ENCODE measurements at regions not wholly inside any gene's neighbourhood (a gene's known extent, or its start where the extent isn't known, plus 50 kb on each side); places are given as distances from the start of the nearest gene placed in this dataset.
A peak's percentile ranks its signal among the peaks of the same experiment; 100 is the strongest.

DNA sequence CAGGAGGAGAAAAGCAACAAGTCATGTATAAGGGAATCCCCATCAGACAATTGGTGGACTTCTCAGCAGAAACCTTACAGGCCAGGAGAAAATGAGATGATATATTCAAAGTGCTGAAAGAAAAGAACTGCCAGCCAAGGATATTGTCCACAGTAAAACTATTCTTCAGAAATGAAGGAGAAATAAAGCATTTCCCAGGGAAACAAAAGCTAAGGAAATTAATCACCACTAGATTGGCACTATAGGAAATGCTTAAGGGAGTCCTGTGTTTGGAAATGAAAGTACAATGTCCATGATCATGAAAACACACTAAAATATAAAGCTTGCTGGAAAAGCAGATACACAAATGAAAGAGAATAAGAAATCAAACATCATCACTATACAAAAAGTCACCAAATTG lies 282.0 kb downstream of the BLID start:
- Histone ChIP-seq H3K9me3 (ENCODE audit: control insufficient read depth in 1 of 2, insufficient read depth in 1 of 2, low read depth in 1 of 2, low read length in 2 of 2) (peaks cover 5 to 7% of the 10 kb centered on the region in 2 experiments; a peak in 2 of 4 replicates), H3K36me3 (ENCODE audit: control insufficient read depth in 1 of 2, insufficient read depth in 2 of 2, low read length in 2 of 2) (no peaks in the 10 kb centered on the region), H3K9me2 (ENCODE audit: insufficient read depth) (no peaks in the 10 kb centered on the region), H3K27ac (ENCODE audit: low read depth, low read length) (no peak overlapping the region), H3K9ac (ENCODE audit: low read length) (no peak overlapping the region), H2AFZ (ENCODE audit: low read depth, low read length, poor library complexity, severe bottlenecking) (no peak overlapping the region), H3K79me2 (ENCODE audit: insufficient read depth, low read length) (no peaks in the 10 kb centered on the region), H4K20me1 (ENCODE audit: insufficient read depth) (no peaks in the 10 kb centered on the region), H3K27me3 (ENCODE audit: insufficient read depth, low read length) (no peaks in the 10 kb centered on the region), H3K4me2 (ENCODE audit: low read length) (no peak overlapping the region), H3K4me3 (replicated peaks in 1 of 2; ENCODE audit: low read depth in 1 of 2, low read length in 2 of 2) (no peak overlapping the region), H3K4me1 (ENCODE audit: control insufficient read depth in 1 of 2, insufficient read depth in 2 of 2, low read length in 2 of 2) (peaks cover 0 to 6% of the 10 kb centered on the region in 2 experiments; a peak in 2 of 4 replicates)
- no peak for ATAC-seq
- ChIA-PET POLR2A (no interaction called here), RAD21 (ENCODE audit: low non-redundant PET in 1 of 2, low total read pairs in 2 of 2, uncharacterized antibody in 2 of 2, unreplicated experiment in 2 of 2) (no interaction called here), CTCF (no interaction called here)
- TF ChIP-seq CEBPB (IDR thresholded peaks at IDR 0.05; ENCODE audit: low read depth) (no peak), SRF (IDR thresholded peaks at IDR 0.05; ENCODE audit: low read depth) (no peak)
- TF ChIP-seq, protein P1, sequence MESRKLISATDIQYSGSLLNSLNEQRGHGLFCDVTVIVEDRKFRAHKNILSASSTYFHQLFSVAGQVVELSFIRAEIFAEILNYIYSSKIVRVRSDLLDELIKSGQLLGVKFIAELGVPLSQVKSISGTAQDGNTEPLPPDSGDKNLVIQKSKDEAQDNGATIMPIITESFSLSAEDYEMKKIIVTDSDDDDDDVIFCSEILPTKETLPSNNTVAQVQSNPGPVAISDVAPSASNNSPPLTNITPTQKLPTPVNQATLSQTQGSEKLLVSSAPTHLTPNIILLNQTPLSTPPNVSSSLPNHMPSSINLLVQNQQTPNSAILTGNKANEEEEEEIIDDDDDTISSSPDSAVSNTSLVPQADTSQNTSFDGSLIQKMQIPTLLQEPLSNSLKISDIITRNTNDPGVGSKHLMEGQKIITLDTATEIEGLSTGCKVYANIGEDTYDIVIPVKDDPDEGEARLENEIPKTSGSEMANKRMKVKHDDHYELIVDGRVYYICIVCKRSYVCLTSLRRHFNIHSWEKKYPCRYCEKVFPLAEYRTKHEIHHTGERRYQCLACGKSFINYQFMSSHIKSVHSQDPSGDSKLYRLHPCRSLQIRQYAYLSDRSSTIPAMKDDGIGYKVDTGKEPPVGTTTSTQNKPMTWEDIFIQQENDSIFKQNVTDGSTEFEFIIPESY (IDR thresholded peaks at IDR 0.05; ENCODE audit: extremely low read depth, insufficient replicate concordance, low read length): no peak
- no peak for DNase-seq (ENCODE audit: low read depth, low spot score)
- intact Hi-C loops (cut with micrococcal nuclease): no loop called here
- BruUV-seq (replicated peaks): no TSS peak

DNA sequence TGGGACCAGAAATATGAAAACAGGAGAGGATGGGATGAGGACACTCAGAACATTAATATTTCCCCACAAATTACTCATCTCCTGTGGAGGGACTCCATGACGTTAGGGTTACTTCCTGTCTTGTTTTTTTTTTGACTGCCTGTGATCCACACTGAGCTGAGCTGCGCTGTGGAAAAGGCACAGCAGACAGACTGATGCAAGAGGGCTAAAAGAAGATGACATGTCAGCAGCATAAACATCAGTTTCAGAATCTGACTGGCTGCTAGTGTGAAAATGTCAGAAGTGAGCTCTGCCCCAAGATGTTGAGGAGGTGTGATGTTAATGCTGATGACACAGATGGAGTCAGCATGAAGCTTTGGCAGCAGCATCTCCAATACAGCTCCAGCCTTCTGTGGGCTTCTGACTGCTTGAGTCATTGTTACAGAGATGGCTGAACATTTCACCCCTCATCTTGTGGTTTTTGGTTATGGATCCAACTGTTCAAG lies 286.8 kb downstream of the BLID start:
- intact Hi-C loops (cut with micrococcal nuclease): no loop called here
- no peak overlapping the region for H3K9ac ChIP-seq (ENCODE audit: low read length)
- no peak for TF ChIP-seq ZFX (IDR thresholded peaks at IDR 0.05)
- no peak for TF ChIP-seq SIN3A (IDR thresholded peaks at IDR 0.05; ENCODE audit: low read depth)
- TF ChIP-seq FOSL1 (IDR thresholded peaks at IDR 0.05; ENCODE audit: low read depth): peak; percentile 36; the same call in 1 of the 2 replicates
- no peak for TF ChIP-seq RAD21 (IDR thresholded peaks at IDR 0.05; ENCODE audit: low read depth)
- TF ChIP-seq ELF1 (IDR thresholded peaks at IDR 0.05; ENCODE audit: borderline replicate concordance, low read depth): no peak
- TF ChIP-seq SRF (IDR thresholded peaks at IDR 0.05; ENCODE audit: low read depth): no peak
- peak; percentile 35; the same call in 1 of the 2 replicates for TF ChIP-seq JUND (IDR thresholded peaks at IDR 0.05)
- TF ChIP-seq SP1 (IDR thresholded peaks at IDR 0.05; ENCODE audit: low read depth): peak; percentile 56; the same call in 1 of the 2 replicates
- TF ChIP-seq, protein P2, sequence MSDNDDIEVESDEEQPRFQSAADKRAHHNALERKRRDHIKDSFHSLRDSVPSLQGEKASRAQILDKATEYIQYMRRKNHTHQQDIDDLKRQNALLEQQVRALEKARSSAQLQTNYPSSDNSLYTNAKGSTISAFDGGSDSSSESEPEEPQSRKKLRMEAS (IDR thresholded peaks at IDR 0.05): 0 out of 2 replicates have a peak, but pooled peaks have one; percentile 19
- no peak for TF ChIP-seq EZH2 (IDR thresholded peaks at IDR 0.05)
- peak; percentile 49; the same call in 1 of the 2 replicates for TF ChIP-seq CEBPB (IDR thresholded peaks at IDR 0.05; ENCODE audit: low read depth)
- no peak for TF ChIP-seq TCF7L2 (IDR thresholded peaks at IDR 0.05; ENCODE audit: borderline replicate concordance, extremely low read depth, insufficient read depth, insufficient read length)
- TF ChIP-seq CTCF (IDR thresholded peaks at IDR 0.05 in 2 of 3, conservative IDR thresholded peaks at IDR 0.05 in 1 of 3; ENCODE audit: borderline replicate concordance in 1 of 3, insufficient read depth in 1 of 3, low read depth in 2 of 3, low read length in 2 of 3): no peak
- TF ChIP-seq POLR2A (IDR thresholded peaks at IDR 0.05; ENCODE audit: borderline replicate concordance, extremely low read depth, insufficient read depth, insufficient read length): no peak

More for the DNA sequence above, 286.8 kb downstream of the BLID start:
- H2AFZ ChIP-seq (ENCODE audit: low read depth, low read length, poor library complexity, severe bottlenecking): no peak overlapping the region
- peaks cover 0 to 10% of the 10 kb centered on the region in 2 experiments; a peak in 2 of 4 replicates for H3K4me1 ChIP-seq (ENCODE audit: control insufficient read depth in 1 of 2, insufficient read depth in 2 of 2, low read length in 2 of 2)
- no peaks in the 10 kb centered on the region for H3K9me2 ChIP-seq (ENCODE audit: insufficient read depth)
- no peaks in the 10 kb centered on the region for H3K36me3 ChIP-seq (ENCODE audit: control insufficient read depth in 1 of 2, insufficient read depth in 2 of 2, low read length in 2 of 2)
- CTCF ChIA-PET: no interaction called here
- RAD21 ChIA-PET (ENCODE audit: low non-redundant PET in 1 of 2, low total read pairs in 2 of 2, uncharacterized antibody in 2 of 2, unreplicated experiment in 2 of 2): no interaction called here
- peaks cover 0 to 3% of the 10 kb centered on the region in 2 experiments; a peak in 1 of 4 replicates for H3K9me3 ChIP-seq (ENCODE audit: control insufficient read depth in 1 of 2, insufficient read depth in 1 of 2, low read depth in 1 of 2, low read length in 2 of 2)
- H4K20me1 ChIP-seq (ENCODE audit: insufficient read depth): no peaks in the 10 kb centered on the region
- POLR2A ChIA-PET: interaction anchor here (0.6 kb wide), 1 partner anchor 131 kb away, joined by 4 read pairs; no protein-coding TSS in a partner anchor
- no peak overlapping the region for H3K4me3 ChIP-seq (replicated peaks in 1 of 2; ENCODE audit: low read depth in 1 of 2, low read length in 2 of 2)
- H3K4me2 ChIP-seq (ENCODE audit: low read length): peak overlapping the region; percentile 39; the same call in 1 of the 2 replicates
- BruUV-seq (replicated peaks): no TSS peak
- no peaks in the 10 kb centered on the region for H3K79me2 ChIP-seq (ENCODE audit: insufficient read depth, low read length)
- no peaks in the 10 kb centered on the region for H3K27me3 ChIP-seq (ENCODE audit: insufficient read depth, low read length)
- peak; percentile 21 for DNase-seq (ENCODE audit: low read depth, low spot score)
- ATAC-seq: no peak
- H3K27ac ChIP-seq (ENCODE audit: low read depth, low read length): no peak overlapping the region

Data from HCT116 (cell line).